ENCODE measurements at regions not wholly inside any gene's neighbourhood (a gene's known extent, or its start where the extent isn't known, plus 50 kb on each side); places are given as distances from the start of the nearest gene placed in this dataset.

DNA sequence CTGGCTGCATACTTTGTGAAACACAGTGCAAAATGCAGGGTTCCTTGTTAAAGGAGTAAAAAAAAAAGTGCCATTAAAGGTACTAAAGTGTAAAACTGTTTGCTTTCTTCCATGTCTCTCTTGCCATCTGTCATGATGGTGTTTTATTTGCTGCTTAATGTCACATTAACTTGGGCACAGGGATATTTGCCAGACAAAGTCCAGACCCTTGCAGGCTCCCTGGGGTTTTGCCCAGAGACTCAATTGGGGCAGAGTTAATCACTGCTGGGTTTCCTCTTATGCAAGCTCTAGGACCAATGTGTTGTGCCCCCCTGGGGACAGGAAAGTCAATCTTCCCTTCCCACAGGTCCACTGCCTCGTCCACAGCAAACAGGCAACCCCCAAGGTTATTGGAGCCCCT is 274.3 kb upstream of the SGCD start:
- ATAC-seq = no peak
- TF ChIP-seq ZFP3 (CRISPR knock-in tag; IDR thresholded peaks at IDR 0.05) (no peak), ZC3H10 (CRISPR knock-in tag; IDR thresholded peaks at IDR 0.05) (no peak), ARNTL (CRISPR knock-in tag; IDR thresholded peaks at IDR 0.05; ENCODE audit: borderline replicate concordance, low read depth) (no peak), GLIS3 (CRISPR knock-in tag; IDR thresholded peaks at IDR 0.05) (no peak), TCF4 (CRISPR knock-in tag; IDR thresholded peaks at IDR 0.05; ENCODE audit: borderline replicate concordance) (no peak), ZNF565 (CRISPR knock-in tag; conservative IDR thresholded peaks at IDR 0.05; ENCODE audit: low read depth) (no peak), ISL1 (CRISPR knock-in tag; IDR thresholded peaks at IDR 0.05) (no peak), RARB (CRISPR knock-in tag; IDR thresholded peaks at IDR 0.05) (no peak), POU6F1 (CRISPR knock-in tag; IDR thresholded peaks at IDR 0.05; ENCODE audit: borderline replicate concordance, low read depth) (no peak), BACH2 (CRISPR knock-in tag; IDR thresholded peaks at IDR 0.05; ENCODE audit: borderline replicate concordance) (no peak), CSRNP3 (CRISPR knock-in tag; IDR thresholded peaks at IDR 0.05) (no peak), ZNF8 (CRISPR knock-in tag; IDR thresholded peaks at IDR 0.05) (no peak), ZNF70 (CRISPR knock-in tag; IDR thresholded peaks at IDR 0.05) (no peak), OSR1 (CRISPR knock-in tag; IDR thresholded peaks at IDR 0.05) (no peak), ESRRG (CRISPR knock-in tag; IDR thresholded peaks at IDR 0.05) (no peak), CREB5 (CRISPR knock-in tag; IDR thresholded peaks at IDR 0.05; ENCODE audit: low read depth) (no peak), ZFP30 (CRISPR knock-in tag; IDR thresholded peaks at IDR 0.05) (no peak), PPARA (CRISPR knock-in tag; IDR thresholded peaks at IDR 0.05; ENCODE audit: borderline replicate concordance) (no peak), CSDC2 (CRISPR knock-in tag; IDR thresholded peaks at IDR 0.05) (no peak)

DNA sequence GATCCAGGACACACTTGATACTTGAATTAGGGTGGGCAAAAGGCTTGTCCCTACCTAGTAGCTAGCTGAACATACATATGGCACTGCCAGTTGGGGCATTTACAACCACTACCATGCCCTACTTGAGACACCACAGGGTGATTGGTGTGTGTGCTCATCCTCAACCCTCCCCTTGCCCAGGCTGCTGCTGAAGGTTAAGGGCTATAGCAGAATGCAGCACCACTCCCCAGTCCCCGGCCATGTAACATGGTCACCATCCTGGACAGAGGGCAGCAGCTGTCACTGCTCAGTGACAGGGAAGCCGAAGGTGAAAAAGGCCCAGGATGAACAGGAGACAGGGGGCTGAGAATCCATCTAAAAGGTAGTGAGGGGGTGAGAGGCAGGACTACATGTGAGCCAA is 273.9 kb upstream of the SGCD start:
- TF ChIP-seq ZC3H10 (CRISPR knock-in tag; IDR thresholded peaks at IDR 0.05) (no peak), TOX (CRISPR knock-in tag; IDR thresholded peaks at IDR 0.05; ENCODE audit: borderline replicate concordance) (no peak), POU6F1 (CRISPR knock-in tag; IDR thresholded peaks at IDR 0.05; ENCODE audit: borderline replicate concordance, low read depth) (no peak), ZNF565 (CRISPR knock-in tag; conservative IDR thresholded peaks at IDR 0.05; ENCODE audit: low read depth) (no peak), PPARA (CRISPR knock-in tag; IDR thresholded peaks at IDR 0.05; ENCODE audit: borderline replicate concordance) (no peak), OSR1 (CRISPR knock-in tag; IDR thresholded peaks at IDR 0.05) (no peak), GLIS3 (CRISPR knock-in tag; IDR thresholded peaks at IDR 0.05) (no peak), CSRNP3 (CRISPR knock-in tag; IDR thresholded peaks at IDR 0.05) (no peak), ARNTL (CRISPR knock-in tag; IDR thresholded peaks at IDR 0.05; ENCODE audit: borderline replicate concordance, low read depth) (no peak), ZFP3 (CRISPR knock-in tag; IDR thresholded peaks at IDR 0.05) (no peak)
- TF ChIP-seq, protein P1, sequence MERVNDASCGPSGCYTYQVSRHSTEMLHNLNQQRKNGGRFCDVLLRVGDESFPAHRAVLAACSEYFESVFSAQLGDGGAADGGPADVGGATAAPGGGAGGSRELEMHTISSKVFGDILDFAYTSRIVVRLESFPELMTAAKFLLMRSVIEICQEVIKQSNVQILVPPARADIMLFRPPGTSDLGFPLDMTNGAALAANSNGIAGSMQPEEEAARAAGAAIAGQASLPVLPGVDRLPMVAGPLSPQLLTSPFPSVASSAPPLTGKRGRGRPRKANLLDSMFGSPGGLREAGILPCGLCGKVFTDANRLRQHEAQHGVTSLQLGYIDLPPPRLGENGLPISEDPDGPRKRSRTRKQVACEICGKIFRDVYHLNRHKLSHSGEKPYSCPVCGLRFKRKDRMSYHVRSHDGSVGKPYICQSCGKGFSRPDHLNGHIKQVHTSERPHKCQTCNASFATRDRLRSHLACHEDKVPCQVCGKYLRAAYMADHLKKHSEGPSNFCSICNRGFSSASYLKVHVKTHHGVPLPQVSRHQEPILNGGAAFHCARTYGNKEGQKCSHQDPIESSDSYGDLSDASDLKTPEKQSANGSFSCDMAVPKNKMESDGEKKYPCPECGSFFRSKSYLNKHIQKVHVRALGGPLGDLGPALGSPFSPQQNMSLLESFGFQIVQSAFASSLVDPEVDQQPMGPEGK (CRISPR knock-in tag; IDR thresholded peaks at IDR 0.05; ENCODE audit: borderline replicate concordance) = no peak
- TF ChIP-seq, protein P2, sequence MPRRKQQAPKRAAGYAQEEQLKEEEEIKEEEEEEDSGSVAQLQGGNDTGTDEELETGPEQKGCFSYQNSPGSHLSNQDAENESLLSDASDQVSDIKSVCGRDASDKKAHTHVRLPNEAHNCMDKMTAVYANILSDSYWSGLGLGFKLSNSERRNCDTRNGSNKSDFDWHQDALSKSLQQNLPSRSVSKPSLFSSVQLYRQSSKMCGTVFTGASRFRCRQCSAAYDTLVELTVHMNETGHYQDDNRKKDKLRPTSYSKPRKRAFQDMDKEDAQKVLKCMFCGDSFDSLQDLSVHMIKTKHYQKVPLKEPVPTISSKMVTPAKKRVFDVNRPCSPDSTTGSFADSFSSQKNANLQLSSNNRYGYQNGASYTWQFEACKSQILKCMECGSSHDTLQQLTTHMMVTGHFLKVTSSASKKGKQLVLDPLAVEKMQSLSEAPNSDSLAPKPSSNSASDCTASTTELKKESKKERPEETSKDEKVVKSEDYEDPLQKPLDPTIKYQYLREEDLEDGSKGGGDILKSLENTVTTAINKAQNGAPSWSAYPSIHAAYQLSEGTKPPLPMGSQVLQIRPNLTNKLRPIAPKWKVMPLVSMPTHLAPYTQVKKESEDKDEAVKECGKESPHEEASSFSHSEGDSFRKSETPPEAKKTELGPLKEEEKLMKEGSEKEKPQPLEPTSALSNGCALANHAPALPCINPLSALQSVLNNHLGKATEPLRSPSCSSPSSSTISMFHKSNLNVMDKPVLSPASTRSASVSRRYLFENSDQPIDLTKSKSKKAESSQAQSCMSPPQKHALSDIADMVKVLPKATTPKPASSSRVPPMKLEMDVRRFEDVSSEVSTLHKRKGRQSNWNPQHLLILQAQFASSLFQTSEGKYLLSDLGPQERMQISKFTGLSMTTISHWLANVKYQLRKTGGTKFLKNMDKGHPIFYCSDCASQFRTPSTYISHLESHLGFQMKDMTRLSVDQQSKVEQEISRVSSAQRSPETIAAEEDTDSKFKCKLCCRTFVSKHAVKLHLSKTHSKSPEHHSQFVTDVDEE (CRISPR knock-in tag; IDR thresholded peaks at IDR 0.05) = no peak
- no peak for ATAC-seq

All from SK-N-SH treated with all-trans-retinoic acid at 6 μM for 48 hours (cell line).